BLaER1 treated with 17β-estradiol and CSF1 and Interleukin-3, amounts not matched to agents 10 nM and 100 nM (cell line): ENCODE measurements at regions not wholly inside any gene's neighbourhood (a gene's known extent, or its start where the extent isn't known, plus 50 kb on each side); places are given as distances from the start of the nearest gene placed in this dataset.

ENCODE experiments used
- H3K27ac ChIP-seq, 11 experiments: shearing (Covaris generic); formaldehyde crosslinking; 2 replicates each; pipeline ENCODE4 v1.8.1; 2022
- H3K27me3 ChIP-seq, 11 experiments: shearing (Covaris generic); formaldehyde crosslinking; 2 replicates each; pipeline ENCODE4 v1.8.1; 2022
- H3K36me3 ChIP-seq, 11 experiments: shearing (Covaris generic); formaldehyde crosslinking; 2 replicates each; pipeline ENCODE4 v1.8.1; 2022
- H3K4me1 ChIP-seq, 10 experiments: shearing (Covaris generic); formaldehyde crosslinking; 2 replicates each; pipeline ENCODE4 v1.8.1; 2022
- H3K4me2 ChIP-seq, 11 experiments: shearing (Covaris generic); formaldehyde crosslinking; 2 replicates each; pipeline ENCODE4 v1.8.1; 2022
- H3K4me3 ChIP-seq, 10 experiments: shearing (Covaris generic); formaldehyde crosslinking; 2 replicates each; pipeline ENCODE4 v1.8.1; 2022
- H3K9ac ChIP-seq, 11 experiments: shearing (Covaris generic); formaldehyde crosslinking; 2 replicates each; pipeline ENCODE4 v1.8.1; 2022
- H3K9me3 ChIP-seq, 11 experiments: shearing (Covaris generic); formaldehyde crosslinking; replicated peaks in 1 of 11; 2 replicates each; pipeline ENCODE4 v1.8.1; 2022
- H4K20me1 ChIP-seq, 11 experiments: shearing (Covaris generic); formaldehyde crosslinking; 2 replicates each; pipeline ENCODE4 v1.8.1; 2022
- Cebpa-rat ChIP-seq, 11 experiments: shearing (Covaris generic); IDR thresholded peaks; 2 replicates each; pipeline ENCODE4 v1.8.1; 2022

DNA sequence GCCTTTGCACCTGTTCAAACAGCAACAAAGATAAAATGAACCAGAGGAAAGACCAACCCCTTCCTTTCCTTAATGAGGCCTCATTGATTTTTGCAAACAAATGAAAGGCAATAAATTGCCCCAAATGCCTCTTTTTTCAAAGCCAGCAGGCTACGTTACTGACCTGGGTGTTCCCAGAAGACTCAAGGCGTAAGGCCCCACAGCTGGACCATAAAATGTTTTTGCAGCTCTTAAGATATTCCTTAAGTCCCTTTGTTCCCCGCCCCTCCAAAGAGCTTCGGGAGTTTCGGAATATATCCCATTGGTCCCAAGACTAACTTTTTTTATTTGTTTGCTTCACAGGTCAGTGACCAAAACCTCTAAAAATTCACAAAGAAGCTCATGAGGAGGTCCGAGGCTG is 462.9 kb upstream of the PRICKLE1 start:
- Histone ChIP-seq H3K4me2 (no peak overlapping the region), H3K27me3 (no peaks in the 10 kb centered on the region), H3K4me3 (no peak overlapping the region), H3K4me1 (no peaks in the 10 kb centered on the region), H4K20me1 (no peaks in the 10 kb centered on the region), H3K36me3 (no peaks in the 10 kb centered on the region), H3K9me3 (no peaks in the 10 kb centered on the region), H3K9ac (no peak overlapping the region), H3K27ac (no peak overlapping the region)
- no peak for TF ChIP-seq Cebpa-rat (IDR thresholded peaks at IDR 0.05)

DNA sequence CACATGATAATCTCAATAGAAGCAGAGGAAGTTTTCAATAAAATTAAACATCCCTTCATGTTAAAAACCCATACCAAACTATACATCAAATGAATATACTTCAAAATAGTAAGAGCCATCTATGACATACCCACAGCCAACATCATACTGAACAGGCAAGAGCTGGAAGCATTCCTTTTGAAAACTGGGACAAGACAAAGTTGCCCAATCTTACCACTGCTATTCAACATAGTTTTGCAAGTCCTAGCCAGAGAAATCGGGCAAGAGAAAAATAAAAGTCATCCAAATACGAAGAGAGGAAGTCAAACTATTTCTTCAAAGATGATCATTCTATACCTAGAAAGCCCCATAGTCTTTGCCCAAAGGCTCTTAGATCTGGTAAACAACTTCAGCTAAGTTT is 454.7 kb upstream of the PRICKLE1 start:
- no peak overlapping the region for H3K4me2 ChIP-seq
- no peak for TF ChIP-seq Cebpa-rat (IDR thresholded peaks at IDR 0.05)
- H3K9ac ChIP-seq = no peak overlapping the region

DNA sequence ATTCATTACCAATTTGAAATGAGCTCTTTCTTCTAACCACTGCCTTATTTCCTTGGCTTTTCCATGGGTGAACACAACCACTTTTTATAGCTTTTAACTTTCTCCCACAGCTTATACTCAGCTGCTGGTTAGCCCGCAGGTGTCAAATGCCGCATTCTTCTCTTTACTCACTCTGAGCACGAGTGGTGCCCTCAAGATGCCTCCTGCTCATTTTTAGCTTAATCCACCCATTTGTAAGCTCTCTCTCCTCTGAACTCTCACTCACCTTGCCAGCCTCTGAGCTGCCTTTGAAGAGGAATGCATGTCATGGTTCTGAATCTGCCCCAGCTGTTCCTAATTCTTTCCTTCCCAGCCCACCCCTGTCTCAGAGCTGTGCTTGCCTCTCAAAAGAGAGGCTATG is 449.4 kb upstream of the PRICKLE1 start:
- no peaks in the 10 kb centered on the region for H3K27me3 ChIP-seq
- H3K9me3 ChIP-seq = no peaks in the 10 kb centered on the region
- no peak overlapping the region for H3K4me2 ChIP-seq
- no peak overlapping the region for H3K27ac ChIP-seq
- H3K4me3 ChIP-seq = no peak overlapping the region
- no peaks in the 10 kb centered on the region for H3K4me1 ChIP-seq
- no peak overlapping the region for H3K9ac ChIP-seq
- no peaks in the 10 kb centered on the region for H4K20me1 ChIP-seq
- no peaks in the 10 kb centered on the region for H3K36me3 ChIP-seq
- TF ChIP-seq Cebpa-rat (IDR thresholded peaks at IDR 0.05) = no peak

More for the DNA sequence above, 454.7 kb upstream of the PRICKLE1 start:
- Histone ChIP-seq H3K9me3 (no peaks in the 10 kb centered on the region), H3K4me3 (no peak overlapping the region), H3K27me3 (no peaks in the 10 kb centered on the region), H3K36me3 (no peaks in the 10 kb centered on the region), H3K4me1 (no peaks in the 10 kb centered on the region), H3K27ac (no peak overlapping the region), H4K20me1 (no peaks in the 10 kb centered on the region)

DNA sequence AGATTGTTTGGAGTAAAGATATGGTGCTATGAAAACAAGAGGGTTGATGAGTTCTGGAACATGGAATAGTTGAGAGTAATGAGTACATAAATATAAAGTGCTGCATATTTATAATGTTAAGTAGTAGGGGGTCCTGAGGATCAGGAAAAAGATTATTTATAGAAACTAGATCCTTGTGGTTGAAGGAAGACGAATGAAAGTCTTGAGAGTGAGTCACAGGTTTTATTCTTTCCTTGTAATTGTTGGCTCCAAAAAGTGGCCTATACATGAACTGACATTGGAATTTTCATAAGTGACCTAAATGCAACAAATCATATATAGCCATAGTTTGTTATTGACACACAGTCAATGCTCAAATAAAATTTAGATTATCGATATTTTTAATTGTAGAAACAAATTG is 440.4 kb upstream of the PRICKLE1 start:
- Histone ChIP-seq H3K27ac (no peak overlapping the region), H3K4me1 (no peaks in the 10 kb centered on the region), H3K9me3 (peaks cover 7 to 20% (median 16%) of the 10 kb centered on the region in 11 experiments; a peak in 20 of 22 replicates), H3K36me3 (no peaks in the 10 kb centered on the region), H3K27me3 (no peaks in the 10 kb centered on the region), H4K20me1 (no peaks in the 10 kb centered on the region), H3K9ac (no peak overlapping the region), H3K4me2 (no peak overlapping the region), H3K4me3 (no peak overlapping the region)
- no peak for TF ChIP-seq Cebpa-rat (IDR thresholded peaks at IDR 0.05)

DNA sequence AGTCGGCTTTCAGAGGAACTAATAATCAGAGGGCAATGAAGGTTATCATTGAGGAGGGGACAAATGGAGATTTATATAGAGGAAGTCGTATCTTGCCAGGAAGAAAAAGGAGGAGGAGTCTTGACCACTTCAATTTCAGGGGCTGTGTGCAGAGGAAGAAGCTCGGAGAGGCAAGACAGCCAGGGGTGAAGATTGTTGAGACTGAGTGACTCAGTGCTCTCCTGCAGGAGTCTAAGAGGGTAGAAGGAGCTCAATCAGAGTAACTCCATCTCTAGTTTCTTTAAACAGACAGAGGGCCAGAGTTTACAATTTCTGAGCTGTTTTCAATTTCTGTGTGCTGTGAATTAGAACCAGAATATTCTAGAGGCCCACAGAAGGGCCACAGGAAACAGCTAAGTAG is 439.3 kb upstream of the PRICKLE1 start:
- no peak overlapping the region for H3K4me3 ChIP-seq
- no peaks in the 10 kb centered on the region for H3K4me1 ChIP-seq
- no peaks in the 10 kb centered on the region for H4K20me1 ChIP-seq
- no peak for TF ChIP-seq Cebpa-rat (IDR thresholded peaks at IDR 0.05)
- no peak overlapping the region for H3K9ac ChIP-seq
- H3K27me3 ChIP-seq = no peaks in the 10 kb centered on the region
- H3K9me3 ChIP-seq = peaks cover 7 to 20% (median 16%) of the 10 kb centered on the region in 11 experiments; a peak in 20 of 22 replicates
- H3K4me2 ChIP-seq = no peak overlapping the region
- H3K27ac ChIP-seq = no peak overlapping the region
- H3K36me3 ChIP-seq = no peaks in the 10 kb centered on the region

DNA sequence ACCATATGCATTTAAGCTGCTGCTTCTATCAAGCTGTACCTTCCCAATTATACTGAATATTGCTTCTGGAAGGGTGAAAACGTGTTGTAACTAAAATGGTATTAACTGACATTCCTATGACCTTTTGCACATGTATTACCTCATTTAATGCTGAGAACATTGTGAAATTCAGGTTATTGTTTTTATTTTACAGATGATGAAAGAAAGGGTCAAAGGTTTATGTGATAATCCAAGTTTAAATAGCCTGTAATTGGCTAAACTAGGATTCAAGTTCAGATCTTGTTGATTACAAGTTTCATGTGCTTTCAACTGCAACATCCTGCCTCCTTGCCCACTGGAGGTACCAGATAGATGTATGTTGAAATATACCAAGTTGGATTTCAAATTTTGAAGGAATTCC is 433.3 kb upstream of the PRICKLE1 start:
- H3K36me3 ChIP-seq = no peaks in the 10 kb centered on the region
- H3K27ac ChIP-seq = no peak overlapping the region
- TF ChIP-seq Cebpa-rat (IDR thresholded peaks at IDR 0.05) = no peak
- no peak overlapping the region for H3K4me2 ChIP-seq
- no peaks in the 10 kb centered on the region for H3K4me1 ChIP-seq
- no peaks in the 10 kb centered on the region for H3K9me3 ChIP-seq
- no peak overlapping the region for H3K4me3 ChIP-seq
- no peaks in the 10 kb centered on the region for H3K27me3 ChIP-seq
- no peaks in the 10 kb centered on the region for H4K20me1 ChIP-seq
- H3K9ac ChIP-seq = no peak overlapping the region

DNA sequence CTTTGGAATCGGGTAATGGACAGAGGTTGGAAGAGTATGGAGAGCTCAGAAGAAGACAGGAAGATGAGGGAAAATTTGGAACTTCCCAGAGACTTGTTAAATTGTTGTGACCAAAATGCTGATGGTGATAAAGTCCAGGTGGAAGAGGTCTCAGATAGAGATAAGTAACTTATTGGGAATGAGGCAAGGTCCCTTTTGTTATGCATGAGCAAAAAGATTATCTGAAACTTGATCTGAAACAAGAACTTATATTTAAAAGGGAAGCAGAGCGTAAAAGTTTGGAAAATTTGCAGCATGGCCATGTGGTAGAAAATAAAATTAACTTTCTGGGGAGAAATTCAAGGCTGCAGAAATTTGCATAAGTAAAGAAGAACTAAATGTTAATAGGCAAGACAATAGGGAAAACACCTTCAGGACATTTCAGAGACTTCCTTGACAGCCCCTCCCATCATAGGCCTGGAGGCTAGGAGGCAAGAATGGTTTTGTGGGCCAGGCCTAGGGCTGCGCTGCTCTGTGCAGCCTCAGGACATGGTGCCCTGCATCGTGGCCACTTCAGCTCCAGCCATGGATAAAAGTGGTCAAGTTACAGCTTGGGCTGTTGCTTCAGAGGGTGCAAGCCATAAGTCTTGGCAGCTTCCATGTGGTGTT is 425.7 kb upstream of the PRICKLE1 start:
- H3K9me3 ChIP-seq = peaks cover 3 to 13% (median 8%) of the 10 kb centered on the region in 11 experiments; a peak in 17 of 22 replicates
- H3K4me3 ChIP-seq = no peak overlapping the region
- TF ChIP-seq Cebpa-rat (IDR thresholded peaks at IDR 0.05) = no peak
- peak overlapping the region in 2 of 11 experiments; percentile 25 to 53; a peak in 4 of 22 replicates for H3K4me2 ChIP-seq
- H3K27ac ChIP-seq = no peak overlapping the region
- H3K9ac ChIP-seq = no peak overlapping the region
- peaks cover 0 to 36% (median 0%) of the 10 kb centered on the region in 10 experiments; a peak in 5 of 20 replicates for H3K4me1 ChIP-seq
- H3K27me3 ChIP-seq = no peaks in the 10 kb centered on the region
- no peaks in the 10 kb centered on the region for H3K36me3 ChIP-seq
- H4K20me1 ChIP-seq = no peaks in the 10 kb centered on the region

DNA sequence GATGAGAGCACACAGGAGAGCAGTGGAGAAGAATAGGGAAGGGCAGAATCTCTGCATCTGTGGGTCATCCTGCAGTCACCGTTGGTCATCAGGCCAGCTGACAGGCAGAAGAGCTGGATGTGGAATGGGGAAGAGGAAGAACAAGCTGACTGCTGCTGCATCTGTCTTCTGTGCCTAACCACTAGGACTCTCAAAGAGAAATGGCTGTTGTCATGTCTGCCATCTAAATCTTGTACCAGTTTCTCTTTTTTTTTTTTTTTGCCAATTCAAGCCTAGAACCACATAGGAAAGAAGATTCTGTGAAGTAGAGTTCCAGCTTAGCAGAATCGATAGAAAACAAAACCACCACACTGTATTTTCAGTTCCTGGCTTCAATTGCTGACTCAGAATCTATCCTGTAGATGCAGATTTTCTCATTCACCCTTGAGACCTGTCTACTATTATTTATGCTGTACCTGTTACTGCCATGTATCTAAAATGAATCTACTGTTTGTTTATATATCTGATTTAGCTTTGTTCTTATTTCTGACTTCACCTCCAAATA is 421.9 kb upstream of the PRICKLE1 start:
- Histone ChIP-seq H4K20me1 (no peaks in the 10 kb centered on the region), H3K4me2 (peak overlapping the region in 2 of 11 experiments; percentile 20 to 21; a peak in 4 of 22 replicates), H3K27ac (no peak overlapping the region), H3K4me1 (peaks cover 0 to 36% (median 0%) of the 10 kb centered on the region in 10 experiments; a peak in 5 of 20 replicates), H3K4me3 (no peak overlapping the region), H3K9me3 (peaks cover 3 to 13% (median 8%) of the 10 kb centered on the region in 11 experiments; a peak in 17 of 22 replicates), H3K9ac (no peak overlapping the region), H3K27me3 (no peaks in the 10 kb centered on the region), H3K36me3 (no peaks in the 10 kb centered on the region)
- TF ChIP-seq Cebpa-rat (IDR thresholded peaks at IDR 0.05) = no peak

DNA sequence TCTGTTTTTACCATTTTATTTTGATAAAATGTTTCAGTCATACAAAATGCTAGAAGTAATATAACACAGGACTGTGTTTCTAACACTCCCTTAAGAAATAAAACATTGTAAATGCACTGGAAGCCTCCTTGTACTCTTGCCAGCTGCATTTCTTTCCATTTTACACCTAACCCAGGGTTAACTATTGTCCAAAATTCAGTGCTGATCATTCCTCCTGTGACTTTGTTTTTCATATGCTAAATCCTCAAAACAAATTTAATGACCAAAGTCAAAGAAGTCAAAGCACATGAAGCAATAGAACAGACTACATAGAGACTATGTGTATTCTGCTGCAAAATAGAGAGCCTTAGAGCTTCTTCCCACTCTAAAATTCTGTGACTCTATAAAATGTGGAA is 420.3 kb upstream of the PRICKLE1 start:
- TF ChIP-seq Cebpa-rat (IDR thresholded peaks at IDR 0.05) = no peak
- Histone ChIP-seq H4K20me1 (no peaks in the 10 kb centered on the region), H3K4me2 (no peak overlapping the region), H3K36me3 (no peaks in the 10 kb centered on the region), H3K4me3 (no peak overlapping the region), H3K4me1 (peaks cover 0 to 20% (median 0%) of the 10 kb centered on the region in 10 experiments; a peak in 4 of 20 replicates), H3K9ac (no peak overlapping the region), H3K27ac (no peak overlapping the region), H3K27me3 (no peaks in the 10 kb centered on the region), H3K9me3 (no peaks in the 10 kb centered on the region)
